Ovary (tissue), 3 donors: ENCODE measurements at regions not wholly inside any gene's neighbourhood (a gene's known extent, or its start where the extent isn't known, plus 50 kb on each side); places are given as distances from the start of the nearest gene placed in this dataset.

ENCODE experiments used
- CTCF ChIP-seq, 3 donors: fragments of 450-650 bp in 2 of 3; fragments of 200-600 bp in 1 of 3; IDR thresholded peaks; one replicate each; pipeline versions ENCODE4 v1.5.1 to v1.8.0; 2016 to 2022; ENCODE audit warnings: antibody characterized with exemption in 3 of 3, mild to moderate bottlenecking in 1 of 3
- EP300 ChIP-seq: sonication (generic); formaldehyde crosslinking; IDR thresholded peaks from one replicate; pipeline ENCODE4 v1.6.1; 2017; ENCODE audit warnings: antibody characterized with exemption
- POLR2A ChIP-seq: fragments of 450-650 bp; IDR thresholded peaks from one replicate; pipeline ENCODE4 v1.6.1; 2017; ENCODE audit warnings: antibody characterized with exemption, mild to moderate bottlenecking, moderate library complexity
- donor health status: DM: no; HTN: no; CAD: no.

- TF ChIP-seq CTCF (IDR thresholded peaks at IDR 0.05), result no peak
- TF ChIP-seq POLR2A, result no peak
- no peak for TF ChIP-seq EP300
These were observed 1280.2 kb downstream of the NCAM2 start for GRCh38 chr21:22278366-22278765.
